ENCODE measurements at regions not wholly inside any gene's neighbourhood (a gene's known extent, or its start where the extent isn't known, plus 50 kb on each side); places are given as distances from the start of the nearest gene placed in this dataset.

DNA sequence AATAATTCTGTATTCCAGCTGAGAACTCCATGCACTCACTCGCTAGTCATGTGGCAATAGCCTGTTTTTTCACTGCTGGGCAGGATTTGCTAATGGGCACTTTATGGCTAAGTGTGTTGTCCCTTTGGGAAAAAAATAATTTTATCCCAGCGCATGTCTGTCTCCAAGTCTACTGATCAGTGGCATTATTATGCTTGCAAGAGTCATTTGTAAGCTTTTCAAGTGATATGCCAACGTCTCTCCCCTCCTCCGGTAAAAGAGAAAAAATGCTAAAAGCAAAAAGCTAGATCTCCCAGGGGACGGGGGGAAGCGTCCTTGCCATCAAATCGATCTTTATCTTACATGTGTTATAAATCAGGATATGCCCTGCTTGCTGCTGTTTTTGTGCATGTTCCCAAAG, 407.7 kb downstream of the CDH26 start:
- DNase-seq, result no peak
- Histone ChIP-seq H3K27ac (ENCODE audit: low read depth, low read length) (no peak overlapping the region), H3K27me3 (ENCODE audit: control insufficient read depth, insufficient read depth, low read length, poor library complexity, severe bottlenecking) (no peaks in the 10 kb centered on the region), H3K9ac (ENCODE audit: extremely low read depth, low read length, poor library complexity, severe bottlenecking) (no peak overlapping the region), H3K4me3 (ENCODE audit: low read length) (no peak overlapping the region), H3K4me1 (ENCODE audit: control insufficient read depth, insufficient read depth, low read length) (no peaks in the 10 kb centered on the region), H3K9me3 (ENCODE audit: control insufficient read depth, low read length) (no peaks in the 10 kb centered on the region), H3K36me3 (ENCODE audit: control insufficient read depth, insufficient read depth, low read length) (no peaks in the 10 kb centered on the region)
- Mint-ChIP-seq H3K27ac (no peak overlapping the region), H3K4me3 (no peak overlapping the region), H3K36me3 (ENCODE audit: low read depth) (no peaks in the 10 kb centered on the region), H3K9me3 (peaks cover 18% of the 10 kb centered on the region), H3K27me3 (ENCODE audit: insufficient read depth) (peaks cover 2% of the 10 kb centered on the region), H3K4me1 (peaks cover 18% of the 10 kb centered on the region)
- TF ChIP-seq, protein P1, sequence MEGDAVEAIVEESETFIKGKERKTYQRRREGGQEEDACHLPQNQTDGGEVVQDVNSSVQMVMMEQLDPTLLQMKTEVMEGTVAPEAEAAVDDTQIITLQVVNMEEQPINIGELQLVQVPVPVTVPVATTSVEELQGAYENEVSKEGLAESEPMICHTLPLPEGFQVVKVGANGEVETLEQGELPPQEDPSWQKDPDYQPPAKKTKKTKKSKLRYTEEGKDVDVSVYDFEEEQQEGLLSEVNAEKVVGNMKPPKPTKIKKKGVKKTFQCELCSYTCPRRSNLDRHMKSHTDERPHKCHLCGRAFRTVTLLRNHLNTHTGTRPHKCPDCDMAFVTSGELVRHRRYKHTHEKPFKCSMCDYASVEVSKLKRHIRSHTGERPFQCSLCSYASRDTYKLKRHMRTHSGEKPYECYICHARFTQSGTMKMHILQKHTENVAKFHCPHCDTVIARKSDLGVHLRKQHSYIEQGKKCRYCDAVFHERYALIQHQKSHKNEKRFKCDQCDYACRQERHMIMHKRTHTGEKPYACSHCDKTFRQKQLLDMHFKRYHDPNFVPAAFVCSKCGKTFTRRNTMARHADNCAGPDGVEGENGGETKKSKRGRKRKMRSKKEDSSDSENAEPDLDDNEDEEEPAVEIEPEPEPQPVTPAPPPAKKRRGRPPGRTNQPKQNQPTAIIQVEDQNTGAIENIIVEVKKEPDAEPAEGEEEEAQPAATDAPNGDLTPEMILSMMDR (conservative IDR thresholded peaks at IDR 0.05), result no peak
- WGBS, 2 experiments (ENCODE audit: insufficient coverage in 1 of 2, insufficient read length in 1 of 2), result 86% methylated on average over 4 to 7 of the region's 7 CpGs

GRCh38 chr20:60371384-60371783, 413.2 kb downstream of the CDH26 start:
- Histone ChIP-seq H3K4me1 (ENCODE audit: control insufficient read depth, insufficient read depth, low read length) (no peaks in the 10 kb centered on the region), H3K9ac (ENCODE audit: extremely low read depth, low read length, poor library complexity, severe bottlenecking) (no peak overlapping the region), H3K9me3 (ENCODE audit: control insufficient read depth, low read length) (no peaks in the 10 kb centered on the region), H3K36me3 (ENCODE audit: control insufficient read depth, insufficient read depth, low read length) (no peaks in the 10 kb centered on the region), H3K27ac (ENCODE audit: low read depth, low read length) (no peak overlapping the region), H3K4me3 (ENCODE audit: low read length) (no peak overlapping the region), H3K27me3 (ENCODE audit: control insufficient read depth, insufficient read depth, low read length, poor library complexity, severe bottlenecking) (no peaks in the 10 kb centered on the region)
- Mint-ChIP-seq H3K36me3 (ENCODE audit: low read depth) (no peaks in the 10 kb centered on the region), H3K27me3 (ENCODE audit: insufficient read depth) (no peaks in the 10 kb centered on the region), H3K27ac (no peak overlapping the region), H3K9me3 (peaks cover 18% of the 10 kb centered on the region), H3K4me3 (no peak overlapping the region), H3K4me1 (peaks cover 11% of the 10 kb centered on the region)
- WGBS, 2 experiments (ENCODE audit: insufficient coverage in 1 of 2, insufficient read length in 1 of 2), result 90 to 94% methylated on average over 5 to 6 of the region's 6 CpGs
- DNase-seq, result peak; percentile 67
- TF ChIP-seq, protein P1 (conservative IDR thresholded peaks at IDR 0.05), result peak; percentile 58

DNA sequence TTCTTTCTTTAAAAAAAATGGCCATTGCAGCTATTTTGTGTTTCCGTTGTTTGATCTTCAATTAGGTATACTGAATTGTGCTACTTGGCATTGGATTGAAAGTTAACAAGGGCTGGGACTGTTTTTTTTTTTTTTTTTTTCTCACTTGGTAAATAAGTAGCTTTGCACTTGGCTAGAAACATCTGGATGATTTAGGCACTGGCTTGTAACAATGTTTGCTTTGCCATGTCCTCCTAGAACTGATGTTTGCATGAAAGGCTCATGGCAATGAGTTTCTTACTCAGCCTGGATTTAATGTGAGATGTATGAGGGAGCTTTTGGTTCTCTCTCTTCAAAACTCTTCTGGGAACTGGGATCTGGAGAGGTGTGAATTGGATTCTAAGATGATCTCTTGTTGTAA, 414.1 kb downstream of the CDH26 start:
- peaks cover 11% of the 10 kb centered on the region for H3K4me1 Mint-ChIP-seq
- DNase-seq, result no peak
- H3K9me3 ChIP-seq (ENCODE audit: control insufficient read depth, low read length), result no peaks in the 10 kb centered on the region
- peaks cover 5% of the 10 kb centered on the region for H3K27me3 Mint-ChIP-seq (ENCODE audit: insufficient read depth)
- H3K27ac Mint-ChIP-seq, result no peak overlapping the region
- no peaks in the 10 kb centered on the region for H3K27me3 ChIP-seq (ENCODE audit: control insufficient read depth, insufficient read depth, low read length, poor library complexity, severe bottlenecking)
- no peak overlapping the region for H3K4me3 Mint-ChIP-seq
- no peaks in the 10 kb centered on the region for H3K36me3 ChIP-seq (ENCODE audit: control insufficient read depth, insufficient read depth, low read length)
- peaks cover 18% of the 10 kb centered on the region for H3K9me3 Mint-ChIP-seq
- no peak overlapping the region for H3K27ac ChIP-seq (ENCODE audit: low read depth, low read length)
- no peak overlapping the region for H3K4me3 ChIP-seq (ENCODE audit: low read length)
- no peaks in the 10 kb centered on the region for H3K4me1 ChIP-seq (ENCODE audit: control insufficient read depth, insufficient read depth, low read length)
- TF ChIP-seq, protein P1 (conservative IDR thresholded peaks at IDR 0.05), result no peak
- WGBS, 2 experiments (ENCODE audit: insufficient coverage in 1 of 2, insufficient read length in 1 of 2), result 89% methylated on average over 1 of the region's 1 CpG; no CpG with 5 or more reads in 1 of the 2 experiments
- H3K36me3 Mint-ChIP-seq (ENCODE audit: low read depth), result no peaks in the 10 kb centered on the region
- no peak overlapping the region for H3K9ac ChIP-seq (ENCODE audit: extremely low read depth, low read length, poor library complexity, severe bottlenecking)

All from endodermal cell (in vitro differentiated cells).